ENCODE measurements at regions not wholly inside any gene's neighbourhood (a gene's known extent, or its start where the extent isn't known, plus 50 kb on each side); places are given as distances from the start of the nearest gene placed in this dataset.
"Not testable (repeated sequence)": the region's sequence is repeated elsewhere in the genome, so short reads cannot be mapped to it uniquely, and the experiment has no call there.

DNA sequence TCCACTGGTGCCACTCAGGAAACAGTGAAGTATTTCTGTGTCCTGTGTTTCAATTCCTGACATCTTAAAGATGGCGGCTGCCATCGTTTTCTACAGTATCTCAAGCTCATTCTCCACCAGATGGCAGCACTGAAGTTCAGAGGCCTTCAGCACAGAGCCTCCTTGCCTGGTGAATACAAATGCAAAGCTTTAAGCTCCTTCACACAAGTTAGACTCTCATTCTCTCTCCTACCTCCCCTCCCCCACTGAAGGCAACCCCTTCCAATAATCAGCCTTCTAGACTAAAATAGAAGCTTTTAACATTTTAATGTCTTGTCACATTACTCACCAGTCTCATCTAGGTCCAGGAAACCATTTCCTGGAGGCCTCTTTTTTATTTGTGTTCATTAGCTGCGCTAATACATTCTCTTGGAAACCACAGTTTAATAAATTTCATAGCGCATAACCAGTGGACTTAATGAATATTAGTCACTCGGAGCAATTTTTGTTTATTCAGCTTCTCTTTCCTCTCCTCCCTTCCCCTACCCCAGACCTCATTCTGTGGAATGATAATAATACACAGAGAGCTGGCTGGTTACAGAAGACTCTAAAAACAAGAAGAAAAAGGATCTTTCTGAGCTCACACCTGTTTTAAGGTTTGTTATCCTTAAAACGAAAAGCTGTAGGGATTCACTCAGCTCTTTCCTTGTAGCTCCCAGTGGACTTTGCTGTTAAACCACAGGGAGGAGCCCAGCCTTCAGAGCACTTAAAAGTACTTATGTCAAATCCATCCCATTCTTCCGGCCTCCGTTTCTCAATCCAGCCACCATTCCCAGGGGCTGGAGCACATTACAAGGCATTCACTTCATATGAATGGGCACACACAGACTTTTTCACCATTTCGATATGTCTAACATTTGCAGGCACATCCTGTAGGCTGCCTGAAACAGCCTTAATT lies 384.9 kb downstream of the HLX start:
- no peak for DNase-seq

DNA sequence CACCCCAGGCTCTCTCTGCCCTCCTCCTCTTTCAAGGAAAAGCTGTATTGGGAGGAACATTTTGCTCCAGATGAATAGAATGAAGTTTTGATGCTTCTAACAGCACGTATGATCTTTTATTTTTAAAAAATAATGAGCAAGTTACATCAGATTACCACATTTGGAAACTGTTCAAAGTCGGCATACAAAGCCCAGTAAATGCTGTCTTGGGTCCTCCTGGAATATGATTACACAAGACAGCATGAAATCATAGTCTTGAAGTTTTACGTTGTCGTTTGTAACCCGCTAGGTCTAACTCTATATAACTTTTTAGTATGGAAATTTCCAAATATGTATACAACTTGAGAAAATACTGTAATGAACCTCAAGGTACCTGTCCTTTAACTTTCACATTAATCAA lies 385.6 kb downstream of the HLX start:
- no peak for DNase-seq

DNA sequence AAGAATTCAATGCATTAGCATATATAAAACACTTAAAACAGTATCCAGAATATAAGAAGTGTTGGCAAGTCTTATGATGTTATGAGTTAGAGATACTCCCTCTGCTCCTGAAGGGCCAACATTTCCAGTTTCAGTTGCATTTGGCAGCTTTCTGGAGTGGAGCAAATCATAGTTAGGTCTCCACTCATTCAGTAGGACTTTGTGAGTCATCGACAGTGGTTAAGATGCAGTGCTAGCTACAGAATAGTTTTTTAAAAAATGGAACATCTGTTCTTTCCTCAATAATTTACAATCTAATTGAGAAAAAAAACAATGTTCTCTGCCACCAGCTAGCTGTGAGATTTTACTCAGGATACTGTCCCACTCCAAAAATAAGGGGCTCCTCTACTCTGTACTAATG lies 389.1 kb downstream of the HLX start:
- DNase-seq, result no peak

DNA sequence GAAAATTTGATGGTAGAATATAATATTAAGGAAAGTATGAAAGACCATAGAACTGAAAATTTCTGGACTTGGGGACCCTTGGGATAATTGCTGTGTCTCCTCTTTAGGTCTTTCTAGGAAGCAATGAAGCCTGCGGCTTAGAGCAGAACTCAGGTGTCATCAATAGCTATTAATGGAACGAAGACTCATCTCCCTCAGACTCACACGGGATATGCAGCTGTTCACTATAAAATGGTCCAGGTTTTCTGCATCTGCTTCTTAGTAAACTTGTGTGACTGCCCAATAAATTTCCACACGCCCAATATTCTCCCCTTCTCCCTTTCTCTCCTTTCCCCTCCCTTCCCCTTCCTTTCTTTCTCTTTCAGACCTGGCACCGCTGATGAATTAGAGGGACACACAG lies 392.5 kb downstream of the HLX start:
- no peak for DNase-seq

DNA sequence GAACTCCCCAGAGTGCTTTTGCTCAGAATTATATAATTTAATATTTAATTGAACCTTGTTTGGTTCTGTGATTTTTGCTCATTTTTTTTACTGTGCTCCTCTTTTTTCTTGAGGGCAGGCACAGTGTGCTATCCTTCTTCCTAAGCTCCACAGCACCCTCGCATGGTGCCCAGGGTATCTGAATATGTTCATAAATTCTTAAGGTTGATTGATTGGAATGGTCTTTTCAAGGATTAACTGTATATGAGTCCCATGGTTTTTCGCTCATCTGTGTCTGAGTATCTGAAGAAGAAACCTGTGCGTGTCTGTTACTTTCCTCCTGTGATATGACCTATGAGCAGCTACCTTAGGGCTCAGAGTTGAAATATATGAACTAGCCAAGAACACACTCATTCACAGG lies 393.7 kb downstream of the HLX start:
- no peak for DNase-seq

DNA sequence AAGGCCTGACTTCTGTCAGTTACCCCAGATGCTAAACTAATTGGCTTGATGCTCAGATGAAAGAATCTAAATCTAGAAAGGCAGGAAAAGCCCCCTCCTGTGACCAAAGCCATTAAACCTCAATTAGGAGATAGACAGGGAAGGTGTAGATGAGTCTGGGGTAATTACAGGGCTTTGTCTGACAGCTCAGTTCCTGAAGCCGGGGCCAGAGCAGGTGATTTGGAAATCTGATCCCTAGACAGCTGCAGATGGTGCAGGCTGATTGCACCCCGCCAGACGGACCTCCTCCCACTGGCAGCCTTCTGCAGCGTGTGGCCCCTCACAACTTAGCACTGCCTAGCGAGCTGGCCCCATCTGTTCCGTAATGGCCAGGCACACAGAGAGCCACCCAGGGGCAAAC lies 395.1 kb downstream of the HLX start:
- DNase-seq, result no peak

DNA sequence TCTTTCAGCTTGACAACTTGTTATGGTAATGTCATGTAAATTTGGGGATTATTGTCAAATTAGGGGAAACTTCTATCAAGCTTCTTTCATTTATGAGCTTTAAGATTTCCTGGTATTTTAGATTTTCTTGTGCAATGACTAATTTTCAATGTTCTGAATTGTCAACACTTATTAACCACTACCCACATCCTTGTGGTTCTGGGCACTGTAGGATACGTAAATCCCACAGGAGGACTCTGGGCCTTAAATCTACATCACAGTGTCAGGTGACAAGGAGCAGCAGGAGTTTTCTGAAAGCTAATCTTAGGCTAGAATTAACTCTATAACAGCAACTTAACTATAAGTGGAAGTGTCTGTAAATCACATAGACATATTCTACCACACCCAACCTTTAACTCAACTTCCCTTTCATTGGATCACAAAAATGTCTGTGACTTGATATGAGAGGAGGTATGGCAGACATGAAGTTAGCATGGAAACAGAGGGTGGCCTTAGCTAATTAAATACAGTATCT lies 397.7 kb downstream of the HLX start:
- DNase-seq, result no peak

DNA sequence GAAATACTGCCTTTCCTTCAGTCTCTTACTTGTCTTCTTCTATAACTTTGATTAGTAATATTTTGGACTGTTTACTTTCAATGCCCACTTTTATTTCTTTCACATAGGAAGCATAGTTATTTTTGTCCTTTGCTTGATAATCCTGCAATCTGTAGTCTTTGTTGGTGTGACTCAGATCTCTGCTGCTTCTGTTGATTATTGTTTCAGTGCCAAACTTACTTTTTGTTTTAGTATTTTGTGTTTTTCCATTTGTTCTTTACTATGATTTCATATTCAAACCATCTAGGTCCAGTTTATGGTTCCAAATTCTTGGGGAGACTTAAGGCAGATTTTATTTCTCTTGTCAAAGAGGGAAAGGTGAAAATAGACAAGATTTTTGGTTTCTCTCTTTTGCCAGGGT lies 399.9 kb downstream of the HLX start:
- no peak for DNase-seq

DNA sequence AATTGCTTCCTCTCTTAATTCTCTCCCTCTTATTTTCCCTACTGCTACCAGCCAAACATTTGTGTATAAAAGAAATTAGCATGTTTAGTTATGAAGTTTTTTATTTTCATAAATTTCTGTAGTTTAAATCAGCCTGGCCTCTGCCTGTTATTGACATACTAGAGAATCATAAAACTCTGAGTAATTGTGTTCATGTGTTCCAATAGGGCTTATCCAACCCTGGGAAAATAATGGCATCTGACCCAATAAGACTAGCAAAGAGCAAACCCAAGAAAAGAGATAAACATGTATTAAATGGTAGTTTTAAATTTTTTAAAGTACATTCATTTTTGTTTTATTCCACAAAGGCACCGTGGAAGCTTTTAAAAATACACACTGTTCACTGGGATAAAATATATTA lies 404.3 kb downstream of the HLX start:
- no peak for DNase-seq

DNA sequence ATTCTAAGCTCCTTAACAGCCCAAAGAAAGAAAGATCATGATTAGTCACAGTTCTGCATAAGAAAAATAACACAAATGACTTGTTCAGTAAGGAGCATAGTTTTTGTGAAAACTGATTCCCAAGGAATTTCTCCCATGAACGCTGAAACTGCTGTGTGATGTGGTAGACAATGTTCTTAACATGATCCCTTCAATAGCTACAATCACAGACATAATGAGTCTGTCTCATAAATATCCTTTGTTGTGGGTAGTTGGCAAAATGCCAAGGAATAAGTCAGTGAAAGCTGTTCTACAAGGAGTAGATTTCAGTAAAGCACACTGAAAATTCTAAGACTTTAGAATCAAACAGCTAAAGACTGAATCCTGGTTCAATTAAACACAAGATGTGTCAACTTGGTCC lies 404.8 kb downstream of the HLX start:
- no peak for DNase-seq

DNA sequence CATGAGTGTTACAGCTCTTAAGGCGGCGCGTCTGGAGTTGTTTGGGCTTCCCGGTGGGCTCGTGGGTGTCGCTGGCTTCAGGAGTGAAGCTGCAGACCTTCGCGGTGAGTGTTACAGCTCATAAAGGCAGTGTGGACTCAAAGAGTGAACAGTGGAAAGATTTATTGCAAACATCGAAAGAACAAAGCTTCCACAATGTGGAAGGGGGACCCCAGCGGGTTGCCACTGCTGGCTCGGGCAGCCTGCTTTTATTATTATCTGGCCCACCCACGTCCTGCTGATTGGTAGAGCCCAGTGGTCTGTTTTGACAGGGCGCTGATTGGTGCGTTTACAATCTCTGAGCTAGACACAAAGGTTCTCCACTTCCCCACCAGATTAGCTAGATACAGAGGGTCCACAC lies 405.7 kb downstream of the HLX start:
- DNase-seq, result not testable (repeated sequence)

DNA sequence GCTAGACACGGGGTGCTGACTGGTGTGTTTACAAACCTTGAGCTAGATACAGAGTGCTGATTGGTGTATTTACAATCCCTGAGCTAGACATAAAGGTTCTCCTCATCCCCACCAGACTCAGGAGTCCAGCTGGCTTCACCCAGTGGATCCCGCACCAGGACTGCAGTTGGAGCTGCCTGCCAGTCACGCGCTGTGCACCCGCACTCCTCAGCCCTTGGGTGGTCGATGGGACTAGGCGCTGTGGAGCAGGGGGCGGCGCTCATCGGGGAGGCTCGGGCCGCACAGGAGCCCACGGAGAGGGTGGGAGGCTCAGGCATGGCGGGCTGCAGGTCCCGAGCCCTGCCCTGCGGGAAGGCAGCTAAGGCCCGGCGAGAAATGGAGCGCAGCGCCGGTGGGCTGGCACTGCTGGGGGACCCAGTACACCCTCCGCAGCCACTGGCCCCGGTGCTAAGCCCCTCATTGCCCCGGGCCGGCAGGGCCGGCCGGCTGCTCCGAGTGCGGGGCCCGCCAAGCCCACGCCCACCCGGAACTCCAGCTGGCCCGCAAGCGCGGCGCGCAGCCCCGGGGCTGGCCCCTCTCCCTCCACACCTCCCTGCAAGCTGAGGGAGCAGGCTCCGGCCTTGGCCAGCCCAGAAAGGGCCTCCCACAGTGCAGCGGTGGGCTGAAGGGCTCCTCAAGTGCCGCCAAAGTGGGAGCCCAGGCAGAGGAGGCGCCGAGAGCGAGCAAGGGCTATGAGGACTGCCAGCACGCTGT lies 406.4 kb downstream of the HLX start:
- DNase-seq, result not testable (repeated sequence)

DNA sequence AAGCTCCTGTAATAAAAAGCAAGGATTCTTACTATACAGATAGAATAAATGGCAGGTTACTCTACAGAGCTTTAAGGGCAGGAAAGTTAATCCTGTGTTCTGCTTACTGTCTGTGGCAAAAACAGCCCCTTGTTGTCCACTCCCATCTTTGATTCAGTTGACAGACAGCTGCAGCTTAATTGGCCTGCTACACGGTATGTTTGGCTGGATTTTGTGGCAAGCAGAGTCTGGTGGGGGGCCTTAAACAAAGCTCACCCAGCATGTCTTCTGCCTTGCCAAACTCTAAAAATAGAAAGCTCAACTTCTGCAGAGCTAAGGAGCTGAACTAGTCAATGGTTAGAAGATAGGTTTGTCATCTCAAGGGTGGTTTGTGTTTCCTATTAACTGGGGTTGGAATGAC lies 407.2 kb downstream of the HLX start:
- DNase-seq, result no peak

DNA sequence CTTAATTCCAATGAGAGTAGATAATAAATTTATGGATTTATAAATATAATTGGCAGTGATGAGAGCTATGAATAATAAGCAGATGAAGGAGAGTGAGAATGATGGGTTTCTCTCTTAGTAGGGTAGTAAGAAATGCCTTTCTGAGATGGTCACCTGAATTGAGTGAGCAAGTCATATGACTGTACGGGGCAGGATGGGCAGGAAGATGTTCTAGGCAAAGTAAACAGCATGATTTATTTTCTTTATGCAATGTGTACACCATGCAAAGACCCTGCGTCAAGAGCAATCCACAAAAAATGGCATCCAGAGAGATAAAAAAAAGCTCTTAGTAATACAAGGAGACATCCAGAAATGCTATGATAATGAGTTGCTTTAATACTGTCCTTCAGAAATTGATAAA lies 409.9 kb downstream of the HLX start:
- DNase-seq, result no peak

DNA sequence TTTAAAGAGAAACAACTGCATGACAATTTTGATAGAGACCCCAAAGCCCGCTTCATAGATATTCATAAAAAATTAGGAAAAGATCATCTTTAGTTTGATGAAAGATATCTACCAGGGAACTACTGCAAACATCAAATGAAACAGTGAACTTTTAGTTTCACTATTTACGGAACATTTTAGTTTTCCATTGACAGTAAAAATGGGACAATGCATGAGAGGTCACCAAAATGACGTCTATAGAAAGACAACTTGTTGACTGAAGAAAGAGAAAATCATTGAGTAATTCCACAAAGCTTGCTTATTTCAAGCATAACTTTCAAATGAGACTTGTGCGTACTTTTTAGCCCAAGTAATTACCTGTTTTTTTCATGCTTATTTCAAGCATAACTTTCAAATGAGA lies 411.4 kb downstream of the HLX start:
- DNase-seq, result no peak

DNA sequence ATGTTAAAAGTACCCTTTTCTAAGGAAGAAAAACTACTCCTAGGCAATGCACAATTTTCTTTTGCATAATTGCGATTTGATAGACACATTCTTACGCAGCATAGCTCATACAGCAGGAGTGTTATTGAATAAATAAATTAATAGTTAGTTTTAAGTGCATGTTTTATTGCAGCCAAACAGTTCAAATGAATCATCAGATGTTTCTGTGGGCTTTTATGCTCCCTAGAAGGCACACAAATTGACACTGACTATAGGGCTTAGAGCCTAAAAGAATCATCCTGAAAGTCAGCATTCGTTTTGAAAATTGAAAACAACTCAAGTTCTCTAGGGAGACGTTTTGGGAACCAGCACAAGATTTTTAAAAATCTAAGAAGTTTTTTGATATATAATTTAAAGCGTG lies 411.9 kb downstream of the HLX start:
- DNase-seq, result no peak

DNA sequence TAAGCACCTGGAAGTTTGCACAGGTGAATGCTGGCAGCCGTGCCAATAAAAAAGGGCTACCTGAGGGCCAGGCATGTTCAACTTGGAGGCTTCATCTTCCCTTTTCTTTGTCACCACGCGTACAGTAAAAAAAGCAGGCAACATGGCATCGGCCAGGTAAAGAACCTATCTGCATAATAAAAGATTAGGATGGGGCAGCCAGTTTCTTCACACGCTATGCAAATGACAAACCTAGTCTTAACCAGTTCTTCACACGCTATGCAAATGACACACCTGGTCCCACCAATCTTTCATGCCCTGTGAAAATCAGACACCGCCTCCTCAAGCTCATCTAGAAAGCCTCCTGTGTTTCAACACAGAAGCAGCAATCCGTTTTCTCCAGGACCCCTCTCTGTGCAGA lies 413.4 kb downstream of the HLX start:
- no peak for DNase-seq

DNA sequence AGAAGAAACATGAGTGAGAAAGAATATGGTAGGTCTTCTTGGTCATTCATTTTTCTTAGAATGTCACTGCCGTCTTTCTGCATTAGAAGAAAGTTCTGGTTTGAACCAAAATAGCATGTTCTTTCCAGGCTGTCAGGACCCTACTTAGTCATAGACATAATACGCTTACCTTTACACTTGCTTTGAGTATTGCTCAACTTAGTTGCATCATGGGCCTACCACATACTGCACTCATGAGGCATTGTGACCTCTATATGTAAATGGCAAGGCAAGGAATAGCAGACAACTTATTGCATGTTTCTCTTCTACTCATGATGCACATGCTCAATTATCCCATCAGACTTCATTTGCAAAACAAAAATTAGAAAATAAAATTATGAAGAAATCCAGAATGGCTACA lies 415.0 kb downstream of the HLX start:
- DNase-seq, result no peak

DNA sequence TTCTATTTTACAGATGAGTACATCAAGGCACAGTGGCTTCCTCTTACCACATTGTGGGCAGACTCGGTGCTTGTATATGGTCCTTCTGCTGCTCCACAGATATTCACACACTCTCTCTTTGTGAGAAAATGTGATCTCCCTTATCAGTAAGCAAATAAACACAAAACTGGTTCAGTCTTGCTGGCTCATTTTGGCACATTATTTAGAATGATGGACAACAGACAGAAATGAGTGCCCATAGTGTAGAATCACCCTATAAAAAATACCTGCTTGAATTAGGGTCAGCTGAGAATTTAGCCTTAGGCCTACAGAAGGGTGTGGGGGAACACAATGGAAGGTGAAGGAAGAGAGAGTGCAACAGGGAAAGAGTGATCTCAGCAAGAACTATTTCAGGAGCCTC lies 423.1 kb downstream of the HLX start:
- no peak for DNase-seq

DNA sequence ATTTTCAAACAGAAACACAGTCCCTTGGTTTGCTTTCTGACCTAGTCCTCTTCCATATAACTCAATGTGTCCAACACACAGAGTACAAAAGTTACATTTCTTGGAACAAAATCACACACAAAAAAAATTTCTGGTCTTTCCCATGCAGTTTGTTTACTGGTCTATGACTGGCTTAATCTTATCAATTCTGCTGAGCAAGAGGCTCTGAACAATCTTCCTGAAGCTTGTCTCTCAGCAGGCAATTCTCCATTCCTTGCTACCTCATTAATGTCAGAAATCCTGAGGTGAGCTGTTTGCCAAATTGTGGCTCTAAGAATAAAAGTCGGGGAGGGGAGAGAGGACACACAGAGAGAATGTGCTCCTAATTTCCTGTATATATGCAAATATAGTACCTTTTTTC lies 423.6 kb downstream of the HLX start:
- no peak for DNase-seq

DNA sequence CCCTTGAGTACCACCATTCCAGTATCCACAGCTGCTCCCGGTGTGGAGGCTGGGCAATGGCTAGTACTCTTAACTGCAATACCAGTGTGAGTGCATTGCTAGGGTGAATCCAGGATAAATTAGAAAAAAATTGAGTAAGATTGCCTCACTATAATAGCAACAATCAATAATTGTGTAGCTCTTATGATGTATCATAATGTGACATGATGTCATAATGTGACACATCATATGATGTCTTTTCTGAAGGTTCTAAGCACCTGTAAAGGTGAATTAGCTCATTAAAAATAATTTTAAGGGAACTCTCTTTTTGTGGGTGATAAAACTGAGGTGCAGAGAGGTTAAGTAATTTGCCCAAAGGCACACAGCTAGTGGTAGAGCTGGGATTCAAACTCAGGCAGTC lies 424.4 kb downstream of the HLX start:
- no peak for DNase-seq

DNA sequence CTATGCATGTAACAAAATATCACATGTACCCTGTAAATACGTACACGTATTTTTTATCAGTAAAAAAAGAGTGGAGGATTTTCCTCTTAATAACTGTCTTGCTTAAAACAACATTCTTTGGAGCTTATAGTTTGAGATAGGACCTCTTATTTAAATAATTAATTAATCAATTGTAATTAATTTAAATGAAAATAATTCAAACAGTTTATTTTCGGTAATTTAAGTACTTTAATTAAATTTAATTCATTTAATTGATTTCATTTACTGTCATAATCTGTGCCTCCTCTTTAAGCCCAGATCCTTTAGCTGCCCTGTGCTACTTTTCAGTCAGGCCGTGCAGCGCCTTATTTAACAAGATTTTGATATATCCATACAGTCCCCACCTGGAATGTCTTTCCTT lies 427.0 kb downstream of the HLX start:
- no peak for DNase-seq

DNA sequence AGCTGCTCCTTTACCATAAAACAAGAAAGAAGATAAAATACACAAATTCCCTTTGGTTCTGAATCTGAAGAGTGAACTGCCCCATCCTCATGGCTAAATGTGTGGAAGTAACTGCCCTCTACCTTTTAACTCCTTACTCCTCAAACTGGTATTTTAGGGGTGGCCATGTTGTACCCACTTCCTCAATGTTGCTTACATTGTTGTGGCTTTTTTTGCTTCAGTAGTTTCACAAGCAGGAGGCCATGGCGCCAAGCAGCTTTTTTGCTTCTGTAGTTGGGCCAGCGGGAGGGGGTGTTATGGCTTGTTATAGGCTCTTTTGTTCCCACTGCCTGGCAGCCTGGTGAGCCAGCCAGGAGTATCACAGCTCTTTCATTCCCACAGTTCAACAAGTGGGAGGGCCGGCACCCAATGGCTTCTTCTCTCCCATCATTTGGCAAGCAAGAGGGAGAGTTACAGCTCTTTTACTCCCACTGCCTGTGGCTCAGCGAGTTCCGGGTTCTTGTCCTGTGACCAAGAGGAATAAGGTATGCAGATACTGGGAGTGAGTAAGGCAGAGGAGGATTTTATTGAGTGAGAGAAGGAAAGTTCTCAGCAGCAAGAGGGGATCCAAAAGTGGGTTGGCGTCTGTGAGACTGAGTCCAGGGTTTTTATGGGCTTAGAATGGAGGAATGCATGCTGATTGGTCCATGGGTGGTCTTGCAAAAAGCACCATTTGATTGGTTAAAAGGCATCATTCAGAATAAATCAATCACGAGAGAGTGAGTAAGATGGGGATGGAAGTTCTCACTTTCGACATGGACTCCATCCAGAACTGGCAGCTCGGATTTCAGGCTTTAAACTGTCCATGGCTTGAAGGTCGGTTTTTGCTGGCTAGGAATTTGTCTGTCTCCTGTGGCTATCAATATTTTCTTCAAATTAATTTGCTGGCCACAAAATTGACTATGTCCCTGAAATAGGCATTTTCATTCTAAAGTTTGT lies 429.6 kb downstream of the HLX start:
- DNase-seq, result no peak

Data from DMS79 (cell line).